SK-N-SH (cell line): ENCODE measurements at regions not wholly inside any gene's neighbourhood (a gene's known extent, or its start where the extent isn't known, plus 50 kb on each side); places are given as distances from the start of the nearest gene placed in this dataset.

ENCODE experiments used
- CTCF ChIP-seq: fragments of 200-600 bp; sonication (generic); IDR thresholded peaks from 2 replicates; pipeline ENCODE4 v1.6.1; 2017; ENCODE audit warnings: antibody characterized with exemption, mild to moderate bottlenecking, moderate library complexity
- ELF1 ChIP-seq: IDR thresholded peaks from 2 replicates; pipeline ENCODE4 v1.4.0; 2012
- EP300 ChIP-seq, 2 experiments: IDR thresholded peaks; 2 replicates each; pipeline versions ENCODE4 v1.4.0 to v1.6.1; 2012; ENCODE audit warnings: borderline replicate concordance in 1 of 2, low read depth in 1 of 2, low read length in 1 of 2
- NRF1 ChIP-seq: IDR thresholded peaks from 2 replicates; pipeline ENCODE4 v1.6.1; 2012; ENCODE audit warnings: low read depth, mild to moderate bottlenecking, low read length
- REST ChIP-seq: IDR thresholded peaks from 2 replicates; pipeline ENCODE4 v1.6.1; 2012; ENCODE audit warnings: mild to moderate bottlenecking, low read depth, low read length, moderate library complexity
- SIN3A ChIP-seq: IDR thresholded peaks from 2 replicates; pipeline ENCODE4 v1.6.1; 2012; ENCODE audit warnings: low read depth, mild to moderate bottlenecking, low read length, moderate library complexity, borderline replicate concordance
- SMC3 ChIP-seq: IDR thresholded peaks from 2 replicates; pipeline ENCODE4 v1.6.1; 2012; ENCODE audit warnings: low read depth, low read length, improper control_type of control experiment
- TAF1 ChIP-seq: IDR thresholded peaks from 2 replicates; pipeline ENCODE4 v1.6.1; 2012; ENCODE audit warnings: low read depth, mild to moderate bottlenecking, low read length, moderate library complexity, borderline replicate concordance
- YY1 ChIP-seq: IDR thresholded peaks from 2 replicates; pipeline ENCODE4 v1.4.0; 2012; ENCODE audit warnings: low read depth, mild to moderate bottlenecking

- TF ChIP-seq NRF1, result no peak
- TF ChIP-seq EP300 (IDR thresholded peaks at IDR 0.05; ENCODE audit: borderline replicate concordance in 1 of 2, low read depth in 1 of 2, low read length in 1 of 2), result no peak
- TF ChIP-seq ELF1, result no peak
- no peak for TF ChIP-seq YY1
- no peak for TF ChIP-seq CTCF
- no peak for TF ChIP-seq REST
- no peak for TF ChIP-seq TAF1
- no peak for TF ChIP-seq SIN3A
- TF ChIP-seq SMC3, result no peak
Measured at GRCh38 chr4:15149234-15149838, 147.1 kb downstream of the CPEB2 start.
